HCT116 (cell line): ENCODE measurements at regions not wholly inside any gene's neighbourhood (a gene's known extent, or its start where the extent isn't known, plus 50 kb on each side); places are given as distances from the start of the nearest gene placed in this dataset.

Experiments
- ATAC-seq: fragments of 200-7000 bp; cut with Tn5 transposase; 2 replicates; pipeline ENCODE4 v1.9.1; 2020; ENCODE audit warnings: mild to moderate bottlenecking, moderate library complexity
- BruUV-seq: library from RNA; stranded (reverse); fragments of 400-500 nt; replicated peaks from 2 replicates; lab custom pipeline; 2021; lab: Mats Ljungman, UMichigan
- CTCF ChIA-PET: fragments of 300-600 bp; sonication (Branson Sonifier 250); formaldehyde crosslinking; loops from one replicate; lab custom pipeline; 2021; ENCODE audit warnings: antibody characterized with exemption; lab: Charles Lee
- POLR2A ChIA-PET: fragments of 300-600, 350-600 bp; sonication (Branson Sonifier 250); formaldehyde crosslinking; loops from one replicate; lab custom pipeline; 2021; ENCODE audit warnings: antibody characterized with exemption; lab: Charles Lee
- RAD21 ChIA-PET, 2 experiments: fragments of 300-600 bp; sonication (Branson Sonifier 250); formaldehyde crosslinking; loops; one replicate each; lab custom pipeline; 2023; ENCODE audit warnings: low total read pairs in 2 of 2; ENCODE audit not compliant: uncharacterized antibody in 2 of 2, unreplicated experiment in 2 of 2, low non-redundant PET in 1 of 2; lab: Charles Lee
- DNase-seq: peaks from one replicate; pipeline ENCODE4 v3.0.0-alpha.2; 2010; ENCODE audit warnings: low read depth, low spot score
- H2AFZ ChIP-seq: fragments of 200-600 bp; shearing (Covaris generic), sonication (generic); 2 replicates; pipeline ENCODE4 v1.6.1; 2017; ENCODE audit warnings: low read depth, mixed run types, mixed read lengths, antibody characterized with exemption, low read length; ENCODE audit not compliant: poor library complexity, severe bottlenecking
- H3K27ac ChIP-seq: 2 replicates; pipeline ENCODE4 v1.5.1; 2012; ENCODE audit warnings: low read depth, low read length
- H3K27me3 ChIP-seq: fragments of 200-600 bp; sonication (generic); 2 replicates; pipeline ENCODE4 v1.6.1; 2016; ENCODE audit warnings: mixed run types, low read length, mixed read lengths; ENCODE audit not compliant: insufficient read depth
- H3K36me3 ChIP-seq, 2 experiments: fragments of 200-500 bp in 1 of 2; fragments of 200-600 bp in 1 of 2; sonication (Bioruptor generic) in 1 of 2; sonication (generic) in 1 of 2; 2 replicates each; pipeline versions ENCODE4 v1.5.1 to v1.6.1; 2014 to 2016; ENCODE audit warnings: low read length in 2 of 2, inconsistent platforms in 1 of 2, mixed read lengths in 1 of 2, mixed run types in 1 of 2; ENCODE audit not compliant: insufficient read depth in 2 of 2, control insufficient read depth in 1 of 2
- H3K4me1 ChIP-seq, 2 experiments: fragments of 200-600 bp in 1 of 2; sonication (generic) in 1 of 2; 2 replicates each; pipeline versions ENCODE4 v1.5.1 to v1.6.1; 2012 to 2017; ENCODE audit warnings: low read length in 2 of 2, inconsistent platforms in 1 of 2, mild to moderate bottlenecking in 1 of 2, mixed read lengths in 1 of 2, mixed run types in 1 of 2, moderate library complexity in 1 of 2; ENCODE audit not compliant: insufficient read depth in 2 of 2, control insufficient read depth in 1 of 2
- H3K4me2 ChIP-seq: fragments of 200-600 bp; sonication (generic); 2 replicates; pipeline ENCODE4 v1.6.1; 2017; ENCODE audit warnings: mixed run types, low read length, mixed read lengths
- H3K4me3 ChIP-seq, 2 experiments: fragments of 200-600 bp in 1 of 2; sonication (generic) in 1 of 2; replicated peaks in 1 of 2; 2 replicates each; pipeline ENCODE4 v1.5.1; 2011 to 2016; ENCODE audit warnings: low read length in 2 of 2, control low read depth in 1 of 2, low read depth in 1 of 2, mild to moderate bottlenecking in 1 of 2, mixed read lengths in 1 of 2, mixed run types in 1 of 2
- H3K79me2 ChIP-seq: fragments of 200-600 bp; sonication (generic); 2 replicates; pipeline ENCODE4 v1.6.1; 2017; ENCODE audit warnings: mild to moderate bottlenecking, mixed run types, low read length, moderate library complexity, mixed read lengths; ENCODE audit not compliant: insufficient read depth
- H3K9ac ChIP-seq: fragments of 200-600 bp; sonication (generic); 2 replicates; pipeline ENCODE4 v1.6.1; 2016; ENCODE audit warnings: low read length, mixed read lengths
- H3K9me2 ChIP-seq: fragments of 200-600 bp; sonication (generic), shearing (Covaris generic); 2 replicates; pipeline ENCODE4 v1.6.1; 2017; ENCODE audit warnings: mixed run types, mild to moderate bottlenecking, moderate library complexity; ENCODE audit not compliant: insufficient read depth
- H3K9me3 ChIP-seq, 2 experiments: fragments of 200-500 bp in 1 of 2; fragments of 200-600 bp in 1 of 2; sonication (Bioruptor generic) in 1 of 2; sonication (generic) in 1 of 2; 2 replicates each; pipeline ENCODE4 v1.6.1; 2014 to 2017; ENCODE audit warnings: low read length in 2 of 2, mixed read lengths in 2 of 2, inconsistent platforms in 1 of 2, low read depth in 1 of 2, mild to moderate bottlenecking in 1 of 2, mixed run types in 1 of 2, moderate library complexity in 1 of 2; ENCODE audit not compliant: control insufficient read depth in 1 of 2, insufficient read depth in 1 of 2
- H4K20me1 ChIP-seq: fragments of 200-600 bp; sonication (generic), shearing (Covaris generic); 2 replicates; pipeline ENCODE4 v1.6.1; 2017; ENCODE audit warnings: mixed run types, mild to moderate bottlenecking, moderate library complexity; ENCODE audit not compliant: insufficient read depth
- ATF3 ChIP-seq: IDR thresholded peaks from 2 replicates; pipeline ENCODE4 v1.6.1; 2012
- CTCF ChIP-seq, 3 experiments: fragments of 200-600 bp in 1 of 3; sonication (generic) in 1 of 3; IDR thresholded peaks in 2 of 3; conservative IDR thresholded peaks in 1 of 3; 2 replicates each; pipeline ENCODE4 v1.5.1; 2012 to 2017; ENCODE audit warnings: low read depth in 2 of 3, low read length in 2 of 3, antibody characterized with exemption in 1 of 3, borderline replicate concordance in 1 of 3, control low read depth in 1 of 3, mild to moderate bottlenecking in 1 of 3, mixed read lengths in 1 of 3, mixed run types in 1 of 3, moderate library complexity in 1 of 3; ENCODE audit not compliant: insufficient read depth in 1 of 3
- EGR1 ChIP-seq: IDR thresholded peaks from 2 replicates; pipeline ENCODE4 v1.6.1; 2012; ENCODE audit warnings: low read depth
- EZH2 ChIP-seq: fragments of 200-600 bp; sonication (generic); IDR thresholded peaks from 2 replicates; pipeline ENCODE4 v1.6.1; 2017; ENCODE audit warnings: antibody characterized with exemption, mixed run types
- EZH2phosphoT487 ChIP-seq: fragments of 200-600 bp; IDR thresholded peaks from 2 replicates; pipeline ENCODE4 v1.6.1; 2018; ENCODE audit warnings: antibody characterized with exemption, borderline replicate concordance
- JUND ChIP-seq: IDR thresholded peaks from 2 replicates; pipeline ENCODE4 v1.6.1; 2012
- MAX ChIP-seq: IDR thresholded peaks from 2 replicates; pipeline ENCODE4 v1.6.1; 2012
- POLR2AphosphoS5 ChIP-seq: IDR thresholded peaks from 2 replicates; pipeline ENCODE4 v1.6.1; 2011; ENCODE audit warnings: mild to moderate bottlenecking, low read depth, low read length, moderate library complexity
- SIN3A ChIP-seq: IDR thresholded peaks from 2 replicates; pipeline ENCODE4 v1.6.1; 2012; ENCODE audit warnings: low read depth
- SP1 ChIP-seq: IDR thresholded peaks from 2 replicates; pipeline ENCODE4 v1.6.1; 2012; ENCODE audit warnings: low read depth
- SRF ChIP-seq: IDR thresholded peaks from 2 replicates; pipeline ENCODE4 v1.6.1; 2012; ENCODE audit warnings: low read depth
- YY1 ChIP-seq: IDR thresholded peaks from 2 replicates; pipeline ENCODE4 v1.6.1; 2011; ENCODE audit warnings: low read length, low read depth, moderate library complexity, mild to moderate bottlenecking; ENCODE audit not compliant: insufficient replicate concordance; ENCODE audit errors: extremely low read depth
- ZBTB33 ChIP-seq: IDR thresholded peaks from 2 replicates; pipeline ENCODE4 v1.6.1; 2011; ENCODE audit warnings: mild to moderate bottlenecking, low read length, moderate library complexity; ENCODE audit not compliant: insufficient replicate concordance; ENCODE audit errors: extremely low read depth
- ZFX ChIP-seq: fragments of 450-650 bp; IDR thresholded peaks from 2 replicates; pipeline ENCODE4 v1.6.1; 2017
- ZNF274 ChIP-seq: fragments of 200-500 bp; sonication (Bioruptor generic); IDR thresholded peaks from 2 replicates; pipeline ENCODE4 v1.6.1; 2014; ENCODE audit warnings: mild to moderate bottlenecking, low read depth, low read length, inconsistent platforms
- intact Hi-C: fragments of 100-400 bp; cut with micrococcal nuclease; formaldehyde crosslinking; loops from 2 replicates; pipeline ENCODE4 v1.10.0; 2022

GRCh38 chr9:25904701-25905100 is 226.5 kb upstream of the TUSC1 start:
- Histone ChIP-seq H3K4me2 (no peak overlapping the region), H3K27me3 (no peaks in the 10 kb centered on the region), H2AFZ (no peak overlapping the region), H3K79me2 (no peaks in the 10 kb centered on the region), H3K4me3 (no peak overlapping the region), H3K9me3 (peaks cover 5 to 26% of the 10 kb centered on the region in 2 experiments; a peak in 2 of 4 replicates), H3K9ac (no peak overlapping the region), H3K9me2 (no peaks in the 10 kb centered on the region), H3K27ac (no peak overlapping the region), H4K20me1 (no peaks in the 10 kb centered on the region), H3K36me3 (no peaks in the 10 kb centered on the region), H3K4me1 (no peaks in the 10 kb centered on the region)
- DNase-seq: no peak
- CTCF ChIA-PET: no interaction called here
- POLR2A ChIA-PET: no interaction called here
- TF ChIP-seq ZNF274 (no peak), SIN3A (no peak), EZH2phosphoT487 (no peak), SRF (no peak), YY1 (no peak), ZFX (no peak), SP1 (no peak), MAX (no peak), JUND (no peak), POLR2AphosphoS5 (no peak), ATF3 (no peak), CTCF (IDR thresholded peaks at IDR 0.05 in 2 of 3, conservative IDR thresholded peaks at IDR 0.05 in 1 of 3; ENCODE audit: borderline replicate concordance in 1 of 3, insufficient read depth in 1 of 3, low read depth in 2 of 3, low read length in 2 of 3) (no peak), EZH2 (no peak), EGR1 (no peak), ZBTB33 (no peak)
- RAD21 ChIA-PET: no interaction called here
- no TSS peak for BruUV-seq
- ATAC-seq: no peak
- intact Hi-C loops: no loop called here
